ENCODE measurements at regions not wholly inside any gene's neighbourhood (a gene's known extent, or its start where the extent isn't known, plus 50 kb on each side); places are given as distances from the start of the nearest gene placed in this dataset.
A peak's percentile ranks its signal among the peaks of the same experiment; 100 is the strongest.

GRCh38 chr18:22470248-22471235, 52.8 kb upstream of the CTAGE1 start:
- intact Hi-C loops (cut with DNase I) = no loop called here
- Histone ChIP-seq H3K27me3 (no peaks in the 10 kb centered on the region), H3K36me3 (no peaks in the 10 kb centered on the region), H3K9me3 (no peaks in the 10 kb centered on the region), H3K27ac (peak overlapping the region; percentile 70 to 94 (median 86)), H3K4me1 (peaks cover 62 to 74% of the 10 kb centered on the region in 2 donors), H3K4me3 (replicated peaks in 1 of 3) (no peak overlapping the region)
- WGBS, 2 donors = 40 to 41% methylated on average over 12 of the region's 12 CpGs
- TF ChIP-seq POLR2A (IDR thresholded peaks at IDR 0.05) (peak in 1 of 2 donors; percentile 10), CTCF (IDR thresholded peaks at IDR 0.05) (no peak)
- peak; percentile 58 to 59 for DNase-seq

GRCh38 chr18:22471546-22472131, 53.9 kb upstream of the CTAGE1 start:
- H3K9me3 ChIP-seq = no peaks in the 10 kb centered on the region
- no peak overlapping the region for H3K4me3 ChIP-seq (replicated peaks in 1 of 3)
- TF ChIP-seq CTCF (IDR thresholded peaks at IDR 0.05) = no peak
- no peak for TF ChIP-seq POLR2A (IDR thresholded peaks at IDR 0.05)
- no peaks in the 10 kb centered on the region for H3K36me3 ChIP-seq
- intact Hi-C loops (cut with DNase I) = no loop called here
- no peaks in the 10 kb centered on the region for H3K27me3 ChIP-seq
- DNase-seq = peak; percentile 38 to 59
- H3K27ac ChIP-seq = peak overlapping the region; percentile 70 to 94 (median 86)
- WGBS, 2 donors = 50 to 54% methylated on average over 8 of the region's 8 CpGs
- H3K4me1 ChIP-seq = peaks cover 55 to 72% of the 10 kb centered on the region in 2 donors

- TF ChIP-seq CTCF (IDR thresholded peaks at IDR 0.05) (no peak), POLR2A (IDR thresholded peaks at IDR 0.05) (no peak)
- intact Hi-C loops (cut with DNase I) = no loop called here
- Histone ChIP-seq H3K27me3 (no peaks in the 10 kb centered on the region), H3K9me3 (no peaks in the 10 kb centered on the region), H3K36me3 (no peaks in the 10 kb centered on the region), H3K4me3 (replicated peaks in 1 of 3) (no peak overlapping the region), H3K4me1 (peaks cover 44 to 55% of the 10 kb centered on the region in 2 donors), H3K27ac (no peak overlapping the region)
- WGBS, 2 donors = 66 to 68% methylated on average over 3 of the region's 3 CpGs
- no peak for DNase-seq
Measured at GRCh38 chr18:22473366-22473765, 55.7 kb upstream of the CTAGE1 start.

- peak; percentile 68 to 71 for DNase-seq
- Histone ChIP-seq H3K4me1 (peaks cover 25 to 36% of the 10 kb centered on the region in 2 donors), H3K4me3 (replicated peaks in 1 of 3) (no peak overlapping the region), H3K9me3 (no peaks in the 10 kb centered on the region), H3K27ac (peak overlapping the region in 1 of 3 donors; percentile 3), H3K27me3 (no peaks in the 10 kb centered on the region), H3K36me3 (no peaks in the 10 kb centered on the region)
- TF ChIP-seq POLR2A (IDR thresholded peaks at IDR 0.05) (no peak), CTCF (IDR thresholded peaks at IDR 0.05) (no peak)
- intact Hi-C loops (cut with DNase I) = no loop called here
- WGBS, 2 donors = 60 to 65% methylated on average over 7 of the region's 7 CpGs
Measured at GRCh38 chr18:22475426-22476100, 57.8 kb upstream of the CTAGE1 start.
